ENCODE measurements at regions not wholly inside any gene's neighbourhood (a gene's known extent, or its start where the extent isn't known, plus 50 kb on each side); places are given as distances from the start of the nearest gene placed in this dataset. TPM values are rescaled to one million over a fixed set of nuclear protein-coding genes. Genes with fewer than 3 reads are reported as not detected.

GRCh38 chr10:121425623-121426022, 172.6 kb downstream of the FGFR2 start:
- H3K4me1 ChIP-seq (ENCODE audit: insufficient read depth): peaks cover 24% of the 10 kb centered on the region

GRCh38 chr10:121426307-121426706, 171.9 kb downstream of the FGFR2 start:
- H3K27me3 ChIP-seq: no peaks in the 10 kb centered on the region
- H3K4me1 ChIP-seq (ENCODE audit: insufficient read depth): peaks cover 24% of the 10 kb centered on the region
- DNase-seq (ENCODE audit: low spot score): no peak
- no peak overlapping the region for H2AFZ ChIP-seq
- H3K4me3 ChIP-seq: no peak overlapping the region
- no peaks in the 10 kb centered on the region for H3K9me2 ChIP-seq (replicated peaks; ENCODE audit: insufficient read depth)
- no peaks in the 10 kb centered on the region for H3K9me3 ChIP-seq (ENCODE audit: low read depth)
- H3K36me3 ChIP-seq (replicated peaks; ENCODE audit: insufficient read depth, low read depth): no peaks in the 10 kb centered on the region
- no peak overlapping the region for H3K4me2 ChIP-seq
- H4K20me1 ChIP-seq (ENCODE audit: insufficient read depth, poor library complexity, severe bottlenecking): no peaks in the 10 kb centered on the region
- TF ChIP-seq EZH2 (IDR thresholded peaks at IDR 0.05; ENCODE audit: borderline replicate concordance) (no peak), EZH2phosphoT487 (IDR thresholded peaks at IDR 0.05; ENCODE audit: low read depth, severe bottlenecking, unreplicated experiment) (no peak), CTCF (IDR thresholded peaks at IDR 0.05; ENCODE audit: poor library complexity) (no peak)
- peak overlapping the region; percentile 77 for H3K27ac ChIP-seq
- 84% methylated on average over 7 of the region's 7 CpGs for WGBS (ENCODE audit: low lambda C conversion rate, missing lambda C conversion rate)
- no peaks in the 10 kb centered on the region for H3K79me2 ChIP-seq

More at GRCh38 chr10:121425623-121426022, 172.6 kb downstream of the FGFR2 start:
- H3K27ac ChIP-seq: peak overlapping the region; percentile 77
- no peaks in the 10 kb centered on the region for H4K20me1 ChIP-seq (ENCODE audit: insufficient read depth, poor library complexity, severe bottlenecking)
- H3K27me3 ChIP-seq: no peaks in the 10 kb centered on the region
- no peak overlapping the region for H3K4me2 ChIP-seq
- H3K9me2 ChIP-seq (replicated peaks; ENCODE audit: insufficient read depth): no peaks in the 10 kb centered on the region
- TF ChIP-seq CTCF (IDR thresholded peaks at IDR 0.05; ENCODE audit: poor library complexity): no peak
- no peak for TF ChIP-seq EZH2phosphoT487 (IDR thresholded peaks at IDR 0.05; ENCODE audit: low read depth, severe bottlenecking, unreplicated experiment)
- TF ChIP-seq EZH2 (IDR thresholded peaks at IDR 0.05; ENCODE audit: borderline replicate concordance): no peak
- no peaks in the 10 kb centered on the region for H3K79me2 ChIP-seq
- H3K4me3 ChIP-seq: no peak overlapping the region
- DNase-seq (ENCODE audit: low spot score): no peak
- H3K36me3 ChIP-seq (replicated peaks; ENCODE audit: insufficient read depth, low read depth): no peaks in the 10 kb centered on the region
- H3K9me3 ChIP-seq (ENCODE audit: low read depth): no peaks in the 10 kb centered on the region
- H2AFZ ChIP-seq: no peak overlapping the region
- WGBS (ENCODE audit: low lambda C conversion rate, missing lambda C conversion rate): 35% methylated on average over 4 of the region's 4 CpGs

Small RNAs in the stretch of these regions (small RNA-seq; reads per million reads assigned to genes)
- not detected for gene RN7SKP167
